HUES6 (cell line): ENCODE measurements at regions not wholly inside any gene's neighbourhood (a gene's known extent, or its start where the extent isn't known, plus 50 kb on each side); places are given as distances from the start of the nearest gene placed in this dataset.

Experiments
- H3K27ac ChIP-seq: 2 replicates; pipeline ENCODE4 v1.7.0; 2013; ENCODE audit warnings: low read depth, mild to moderate bottlenecking, low read length, inconsistent platforms
- H3K27me3 ChIP-seq: 2 replicates; pipeline ENCODE4 v1.6.1; 2013; ENCODE audit warnings: low read length; ENCODE audit not compliant: control insufficient read depth, insufficient read depth
- H3K36me3 ChIP-seq: 2 replicates; pipeline ENCODE4 v1.6.1; 2013; ENCODE audit warnings: low read length; ENCODE audit not compliant: control insufficient read depth, insufficient read depth
- H3K4me1 ChIP-seq: 2 replicates; pipeline ENCODE4 v1.6.1; 2013; ENCODE audit warnings: low read length; ENCODE audit not compliant: control insufficient read depth, insufficient read depth
- H3K4me3 ChIP-seq: 2 replicates; pipeline ENCODE4 v1.5.1; 2013; ENCODE audit warnings: low read depth, low read length
- H3K9ac ChIP-seq: one replicate; pipeline ENCODE4 v1.6.1; 2013; ENCODE audit warnings: mild to moderate bottlenecking, low read length
- H3K9me3 ChIP-seq: 2 replicates; pipeline ENCODE4 v1.6.1; 2013; ENCODE audit warnings: low read depth, low read length; ENCODE audit not compliant: control insufficient read depth, insufficient read depth

- H3K27ac ChIP-seq, result no peak overlapping the region
- no peaks in the 10 kb centered on the region for H3K27me3 ChIP-seq
- no peaks in the 10 kb centered on the region for H3K9me3 ChIP-seq
- no peak overlapping the region for H3K9ac ChIP-seq
- 0 out of 2 replicates have a peak, but pooled peaks cover 3% of the 10 kb centered on the region for H3K4me1 ChIP-seq
- H3K4me3 ChIP-seq, result no peak overlapping the region
- no peaks in the 10 kb centered on the region for H3K36me3 ChIP-seq
Observed at GRCh38 chr1:239725933-239726332, 339.6 kb downstream of the CHRM3 start.

GRCh38 chr1:239730378-239730777 is 344.0 kb downstream of the CHRM3 start:
- Histone ChIP-seq H3K4me1 (0 out of 2 replicates have a peak, but pooled peaks cover 3% of the 10 kb centered on the region), H3K27me3 (no peaks in the 10 kb centered on the region), H3K27ac (no peak overlapping the region), H3K9ac (no peak overlapping the region), H3K9me3 (no peaks in the 10 kb centered on the region), H3K4me3 (no peak overlapping the region), H3K36me3 (no peaks in the 10 kb centered on the region)

DNA sequence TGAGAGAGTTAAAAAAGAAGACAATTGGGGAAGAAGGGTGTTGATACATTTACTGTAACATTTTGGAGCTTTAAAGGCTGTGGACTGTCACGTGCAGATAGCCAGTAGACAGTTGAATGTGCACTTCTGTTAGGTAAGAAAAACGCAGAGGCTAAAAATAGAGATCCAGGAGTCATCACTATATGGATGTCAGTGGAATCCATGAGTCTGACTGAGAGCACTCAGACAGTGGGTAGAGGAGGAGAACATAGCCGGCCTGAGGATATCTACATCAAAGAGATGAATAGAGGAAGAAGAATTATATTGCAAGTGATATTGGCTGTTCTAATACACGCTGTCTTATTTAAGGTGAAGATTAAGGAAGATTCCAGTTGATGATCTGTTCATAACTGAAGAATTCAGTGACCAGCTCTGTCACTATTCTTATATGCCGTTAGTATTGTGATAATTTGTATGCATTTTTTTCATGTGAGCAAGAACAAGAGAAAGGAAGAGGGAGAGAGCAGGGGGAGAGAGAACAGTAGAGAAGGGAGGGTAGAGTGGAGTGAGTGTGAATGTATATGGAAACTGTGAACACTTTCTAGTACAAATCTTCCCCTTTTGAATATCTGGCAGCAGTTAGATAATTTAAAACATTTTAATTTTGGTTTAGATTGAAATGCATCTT is 344.8 kb downstream of the CHRM3 start:
- Histone ChIP-seq H3K27me3 (no peaks in the 10 kb centered on the region), H3K27ac (no peak overlapping the region), H3K4me3 (no peak overlapping the region), H3K36me3 (no peaks in the 10 kb centered on the region), H3K4me1 (0 out of 2 replicates have a peak, but pooled peaks cover 3% of the 10 kb centered on the region), H3K9me3 (no peaks in the 10 kb centered on the region), H3K9ac (no peak overlapping the region)

DNA sequence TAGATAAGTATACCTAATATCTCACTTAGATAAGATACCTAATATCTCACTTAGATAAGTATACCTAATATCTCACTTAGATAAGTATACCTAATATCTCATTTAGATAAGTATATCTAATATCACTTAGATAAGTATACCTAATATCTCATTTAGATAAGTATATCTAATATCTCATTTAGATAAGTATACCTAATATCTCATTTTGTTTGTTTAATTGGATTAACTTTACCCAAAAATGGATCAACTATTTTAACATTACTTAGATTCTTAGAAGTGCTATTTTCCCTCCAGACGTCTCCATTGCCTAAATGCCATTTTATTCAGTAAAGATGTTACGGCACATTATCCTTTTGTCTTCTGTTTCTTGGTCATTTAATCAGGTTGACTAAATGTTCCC is 346.4 kb downstream of the CHRM3 start:
- Histone ChIP-seq H3K27ac (no peak overlapping the region), H3K36me3 (no peaks in the 10 kb centered on the region), H3K9ac (no peak overlapping the region), H3K9me3 (no peaks in the 10 kb centered on the region), H3K4me1 (0 out of 2 replicates have a peak, but pooled peaks cover under 1% of the 10 kb centered on the region), H3K27me3 (no peaks in the 10 kb centered on the region), H3K4me3 (no peak overlapping the region)

- Histone ChIP-seq H3K36me3 (no peaks in the 10 kb centered on the region), H3K27ac (no peak overlapping the region)
Observed at GRCh38 chr1:239733995-239734394, 347.6 kb downstream of the CHRM3 start.

DNA sequence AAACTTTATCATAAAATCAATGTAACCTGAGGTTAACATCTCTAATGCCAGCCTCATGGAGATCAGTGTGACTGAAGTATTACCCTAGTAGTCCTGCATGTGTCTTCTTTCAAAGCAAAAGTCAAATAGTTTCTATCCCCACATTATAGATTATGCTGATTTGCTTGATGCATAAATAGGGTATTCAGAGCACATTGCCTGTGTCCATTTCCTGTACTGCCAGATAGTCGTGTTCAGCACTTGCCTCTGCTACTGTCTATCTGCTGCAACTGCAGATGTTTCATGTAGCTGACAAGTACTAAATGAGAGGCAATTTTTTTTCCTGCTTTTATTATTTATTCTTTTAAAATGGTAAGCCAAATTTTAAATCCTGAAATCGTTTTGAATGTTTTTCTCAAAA is 348.7 kb downstream of the CHRM3 start:
- no peaks in the 10 kb centered on the region for H3K36me3 ChIP-seq
- H3K9ac ChIP-seq, result no peak overlapping the region
- H3K27me3 ChIP-seq, result no peaks in the 10 kb centered on the region
- no peak overlapping the region for H3K4me3 ChIP-seq
- H3K9me3 ChIP-seq, result no peaks in the 10 kb centered on the region
- no peak overlapping the region for H3K27ac ChIP-seq
- no peaks in the 10 kb centered on the region for H3K4me1 ChIP-seq

More at GRCh38 chr1:239733995-239734394, 347.6 kb downstream of the CHRM3 start:
- no peaks in the 10 kb centered on the region for H3K9me3 ChIP-seq
- H3K4me3 ChIP-seq, result no peak overlapping the region
- no peaks in the 10 kb centered on the region for H3K4me1 ChIP-seq
- H3K9ac ChIP-seq, result no peak overlapping the region
- no peaks in the 10 kb centered on the region for H3K27me3 ChIP-seq

DNA sequence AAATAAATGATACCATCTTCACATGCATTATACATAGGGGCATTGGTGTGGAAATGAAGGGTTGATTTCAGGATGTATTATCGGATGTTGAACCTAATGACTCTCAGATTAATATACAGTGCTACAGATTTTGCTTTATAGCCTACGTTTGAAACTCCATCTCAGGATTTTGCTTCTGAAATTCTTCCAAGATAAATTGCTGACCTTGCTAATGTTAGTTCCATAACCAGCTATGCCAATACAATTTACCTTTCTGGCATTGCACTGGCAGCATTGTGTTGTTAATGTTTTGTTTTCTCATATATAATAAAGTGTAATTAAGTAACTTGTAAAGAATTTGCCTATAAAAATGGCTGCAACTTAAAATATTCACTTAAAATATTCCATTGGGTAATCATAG is 350.1 kb downstream of the CHRM3 start:
- H3K9me3 ChIP-seq, result no peaks in the 10 kb centered on the region
- H3K27ac ChIP-seq, result no peak overlapping the region
- no peaks in the 10 kb centered on the region for H3K27me3 ChIP-seq
- H3K4me3 ChIP-seq, result no peak overlapping the region
- H3K36me3 ChIP-seq, result no peaks in the 10 kb centered on the region
- H3K9ac ChIP-seq, result no peak overlapping the region
- H3K4me1 ChIP-seq, result no peaks in the 10 kb centered on the region

GRCh38 chr1:239739375-239739774 is 352.3 kb upstream of the FMN2 start:
- Histone ChIP-seq H3K4me3 (no peak overlapping the region), H3K4me1 (no peaks in the 10 kb centered on the region), H3K9me3 (no peaks in the 10 kb centered on the region), H3K27ac (no peak overlapping the region), H3K9ac (no peak overlapping the region), H3K36me3 (no peaks in the 10 kb centered on the region), H3K27me3 (no peaks in the 10 kb centered on the region)

- Histone ChIP-seq H3K4me3 (no peak overlapping the region), H3K9me3 (no peaks in the 10 kb centered on the region), H3K4me1 (no peaks in the 10 kb centered on the region), H3K9ac (no peak overlapping the region), H3K27ac (no peak overlapping the region), H3K36me3 (no peaks in the 10 kb centered on the region), H3K27me3 (no peaks in the 10 kb centered on the region)
Observed at GRCh38 chr1:239739919-239740318, 351.8 kb upstream of the FMN2 start.

GRCh38 chr1:239742416-239743109 is 349.1 kb upstream of the FMN2 start:
- Histone ChIP-seq H3K9ac (no peak overlapping the region), H3K36me3 (no peaks in the 10 kb centered on the region), H3K4me1 (no peaks in the 10 kb centered on the region), H3K27me3 (no peaks in the 10 kb centered on the region), H3K27ac (no peak overlapping the region), H3K9me3 (no peaks in the 10 kb centered on the region), H3K4me3 (no peak overlapping the region)

DNA sequence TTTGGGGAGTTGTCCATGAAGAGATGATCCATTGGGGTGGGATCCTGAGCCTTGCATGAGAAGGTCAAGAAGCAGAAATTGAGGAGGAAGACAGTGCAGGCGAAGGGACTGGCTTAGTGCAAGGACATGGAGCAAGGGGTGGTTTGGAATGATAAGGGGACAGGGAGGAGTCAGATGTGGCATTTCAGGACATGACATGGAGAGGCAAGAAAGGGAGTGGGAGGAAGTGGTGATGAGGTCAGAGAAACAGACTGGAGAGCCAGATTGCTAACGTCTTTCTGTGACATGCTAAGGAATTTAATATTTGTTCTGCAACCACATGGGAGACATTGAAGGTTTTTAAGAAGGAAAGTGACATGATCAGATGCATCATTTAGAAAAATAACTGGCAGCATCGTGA is 346.8 kb upstream of the FMN2 start:
- H3K9me3 ChIP-seq, result no peaks in the 10 kb centered on the region
- no peaks in the 10 kb centered on the region for H3K4me1 ChIP-seq
- H3K27me3 ChIP-seq, result no peaks in the 10 kb centered on the region
- H3K27ac ChIP-seq, result no peak overlapping the region
- H3K4me3 ChIP-seq, result no peak overlapping the region
- no peak overlapping the region for H3K9ac ChIP-seq
- H3K36me3 ChIP-seq, result no peaks in the 10 kb centered on the region
